ENCODE measurements at regions not wholly inside any gene's neighbourhood (a gene's known extent, or its start where the extent isn't known, plus 50 kb on each side); places are given as distances from the start of the nearest gene placed in this dataset.

- 70 to 80% (median 79%) methylated on average over 8 of the region's 8 CpGs for WGBS, 3 donors
- H3K4me3 ChIP-seq (ENCODE audit: low read depth in 1 of 3, low read length in 3 of 3), result no peak overlapping the region
- peaks cover 0 to 2% of the 10 kb centered on the region in 2 donors for H3K9me3 ChIP-seq (ENCODE audit: control insufficient read depth in 2 of 2, insufficient read depth in 1 of 2, low read depth in 1 of 2, low read length in 1 of 2)
- no peaks in the 10 kb centered on the region for H3K4me1 ChIP-seq (ENCODE audit: control insufficient read depth in 3 of 3, insufficient read depth in 2 of 3, low read depth in 1 of 3, low read length in 2 of 3)
- H3K36me3 ChIP-seq (ENCODE audit: control insufficient read depth in 3 of 3, insufficient read depth in 2 of 3, low read depth in 1 of 3, low read length in 3 of 3), result no peaks in the 10 kb centered on the region
- H3K27me3 ChIP-seq (ENCODE audit: control insufficient read depth in 3 of 3, insufficient read depth in 3 of 3, low read length in 3 of 3), result peaks cover 0 to 1% (median 0%) of the 10 kb centered on the region in 3 donors
- FAIRE-seq (no peak), DNase-seq (no peak)
- H3K27ac ChIP-seq (ENCODE audit: low read depth in 1 of 3, low read length in 2 of 3), result no peak overlapping the region
Measured at GRCh38 chr5:3401635-3402034, 194.0 kb upstream of the IRX1 start.

- H3K9me3 ChIP-seq (ENCODE audit: control insufficient read depth in 2 of 2, insufficient read depth in 1 of 2, low read depth in 1 of 2, low read length in 1 of 2), result no peaks in the 10 kb centered on the region
- FAIRE-seq (no peak), DNase-seq (no peak)
- 75 to 79% (median 75%) methylated on average over 8 of the region's 8 CpGs for WGBS, 3 donors
- no peaks in the 10 kb centered on the region for H3K36me3 ChIP-seq (ENCODE audit: control insufficient read depth in 3 of 3, insufficient read depth in 2 of 3, low read depth in 1 of 3, low read length in 3 of 3)
- H3K4me3 ChIP-seq (ENCODE audit: low read depth in 1 of 3, low read length in 3 of 3), result no peak overlapping the region
- no peak overlapping the region for H3K27ac ChIP-seq (ENCODE audit: low read depth in 1 of 3, low read length in 2 of 3)
- peaks cover 0 to 1% (median 0%) of the 10 kb centered on the region in 3 donors for H3K27me3 ChIP-seq (ENCODE audit: control insufficient read depth in 3 of 3, insufficient read depth in 3 of 3, low read length in 3 of 3)
- no peaks in the 10 kb centered on the region for H3K4me1 ChIP-seq (ENCODE audit: control insufficient read depth in 3 of 3, insufficient read depth in 2 of 3, low read depth in 1 of 3, low read length in 2 of 3)
Measured at GRCh38 chr5:3400659-3401058, 195.0 kb upstream of the IRX1 start.

- Histone ChIP-seq H3K4me1 (ENCODE audit: control insufficient read depth in 3 of 3, insufficient read depth in 2 of 3, low read depth in 1 of 3, low read length in 2 of 3) (no peaks in the 10 kb centered on the region), H3K9me3 (ENCODE audit: control insufficient read depth in 2 of 2, insufficient read depth in 1 of 2, low read depth in 1 of 2, low read length in 1 of 2) (no peaks in the 10 kb centered on the region), H3K27ac (ENCODE audit: low read depth in 1 of 3, low read length in 2 of 3) (no peak overlapping the region), H3K36me3 (ENCODE audit: control insufficient read depth in 3 of 3, insufficient read depth in 2 of 3, low read depth in 1 of 3, low read length in 3 of 3) (no peaks in the 10 kb centered on the region), H3K27me3 (ENCODE audit: control insufficient read depth in 3 of 3, insufficient read depth in 3 of 3, low read length in 3 of 3) (peaks cover 0 to 1% (median 0%) of the 10 kb centered on the region in 3 donors), H3K4me3 (ENCODE audit: low read depth in 1 of 3, low read length in 3 of 3) (no peak overlapping the region)
- 16 to 19% (median 17%) methylated on average over 12 of the region's 12 CpGs for WGBS, 3 donors
- FAIRE-seq (no peak), DNase-seq (no peak)
Measured at GRCh38 chr5:3394891-3395599, 200.6 kb upstream of the IRX1 start.

- no peak overlapping the region for H3K4me3 ChIP-seq (ENCODE audit: low read depth in 1 of 3, low read length in 3 of 3)
- H3K4me1 ChIP-seq (ENCODE audit: control insufficient read depth in 3 of 3, insufficient read depth in 2 of 3, low read depth in 1 of 3, low read length in 2 of 3), result no peaks in the 10 kb centered on the region
- no peak overlapping the region for H3K27ac ChIP-seq (ENCODE audit: low read depth in 1 of 3, low read length in 2 of 3)
- DNase-seq (no peak), FAIRE-seq (no peak)
- H3K36me3 ChIP-seq (ENCODE audit: control insufficient read depth in 3 of 3, insufficient read depth in 2 of 3, low read depth in 1 of 3, low read length in 3 of 3), result no peaks in the 10 kb centered on the region
- peaks cover 0 to 1% (median 0%) of the 10 kb centered on the region in 3 donors for H3K27me3 ChIP-seq (ENCODE audit: control insufficient read depth in 3 of 3, insufficient read depth in 3 of 3, low read length in 3 of 3)
- no peaks in the 10 kb centered on the region for H3K9me3 ChIP-seq (ENCODE audit: control insufficient read depth in 2 of 2, insufficient read depth in 1 of 2, low read depth in 1 of 2, low read length in 1 of 2)
- WGBS, 3 donors, result 53 to 66% (median 64%) methylated on average over 24 of the region's 24 CpGs
Measured at GRCh38 chr5:3393920-3394597, 201.6 kb upstream of the IRX1 start.

GRCh38 chr5:3393122-3393919, 202.3 kb upstream of the IRX1 start:
- Histone ChIP-seq H3K27me3 (ENCODE audit: control insufficient read depth in 3 of 3, insufficient read depth in 3 of 3, low read length in 3 of 3) (peaks cover 0 to 1% (median 0%) of the 10 kb centered on the region in 3 donors), H3K27ac (ENCODE audit: low read depth in 1 of 3, low read length in 2 of 3) (no peak overlapping the region), H3K4me3 (ENCODE audit: low read depth in 1 of 3, low read length in 3 of 3) (no peak overlapping the region), H3K9me3 (ENCODE audit: control insufficient read depth in 2 of 2, insufficient read depth in 1 of 2, low read depth in 1 of 2, low read length in 1 of 2) (no peaks in the 10 kb centered on the region), H3K36me3 (ENCODE audit: control insufficient read depth in 3 of 3, insufficient read depth in 2 of 3, low read depth in 1 of 3, low read length in 3 of 3) (no peaks in the 10 kb centered on the region), H3K4me1 (ENCODE audit: control insufficient read depth in 3 of 3, insufficient read depth in 2 of 3, low read depth in 1 of 3, low read length in 2 of 3) (no peaks in the 10 kb centered on the region)
- DNase-seq (no peak), FAIRE-seq (no peak)
- WGBS, 3 donors, result 79 to 87% (median 84%) methylated on average over 27 of the region's 27 CpGs

- Histone ChIP-seq H3K36me3 (ENCODE audit: control insufficient read depth in 3 of 3, insufficient read depth in 2 of 3, low read depth in 1 of 3, low read length in 3 of 3) (no peaks in the 10 kb centered on the region), H3K4me1 (ENCODE audit: control insufficient read depth in 3 of 3, insufficient read depth in 2 of 3, low read depth in 1 of 3, low read length in 2 of 3) (no peaks in the 10 kb centered on the region), H3K27ac (ENCODE audit: low read depth in 1 of 3, low read length in 2 of 3) (no peak overlapping the region), H3K27me3 (ENCODE audit: control insufficient read depth in 3 of 3, insufficient read depth in 3 of 3, low read length in 3 of 3) (peaks cover 0 to 1% (median 0%) of the 10 kb centered on the region in 3 donors), H3K4me3 (ENCODE audit: low read depth in 1 of 3, low read length in 3 of 3) (no peak overlapping the region), H3K9me3 (ENCODE audit: control insufficient read depth in 2 of 2, insufficient read depth in 1 of 2, low read depth in 1 of 2, low read length in 1 of 2) (no peaks in the 10 kb centered on the region)
- WGBS, 3 donors, result 83 to 95% (median 86%) methylated on average over 5 to 6 of the region's 6 CpGs
- FAIRE-seq (no peak), DNase-seq (no peak)
Measured at GRCh38 chr5:3392306-3392939, 203.2 kb upstream of the IRX1 start.

- no peaks in the 10 kb centered on the region for H3K4me1 ChIP-seq (ENCODE audit: control insufficient read depth in 3 of 3, insufficient read depth in 2 of 3, low read depth in 1 of 3, low read length in 2 of 3)
- FAIRE-seq (no peak), DNase-seq (no peak)
- no peaks in the 10 kb centered on the region for H3K36me3 ChIP-seq (ENCODE audit: control insufficient read depth in 3 of 3, insufficient read depth in 2 of 3, low read depth in 1 of 3, low read length in 3 of 3)
- H3K27me3 ChIP-seq (ENCODE audit: control insufficient read depth in 3 of 3, insufficient read depth in 3 of 3, low read length in 3 of 3), result no peaks in the 10 kb centered on the region
- 74 to 76% (median 74%) methylated on average over 7 of the region's 7 CpGs for WGBS, 3 donors
- H3K4me3 ChIP-seq (ENCODE audit: low read depth in 1 of 3, low read length in 3 of 3), result no peak overlapping the region
- no peak overlapping the region for H3K27ac ChIP-seq (ENCODE audit: low read depth in 1 of 3, low read length in 2 of 3)
- H3K9me3 ChIP-seq (ENCODE audit: control insufficient read depth in 2 of 2, insufficient read depth in 1 of 2, low read depth in 1 of 2, low read length in 1 of 2), result no peaks in the 10 kb centered on the region
Measured at GRCh38 chr5:3391210-3391609, 204.4 kb upstream of the IRX1 start.

- 71 to 83% (median 78%) methylated on average over 11 of the region's 11 CpGs for WGBS, 3 donors
- H3K4me3 ChIP-seq (ENCODE audit: low read depth in 1 of 3, low read length in 3 of 3), result no peak overlapping the region
- no peaks in the 10 kb centered on the region for H3K36me3 ChIP-seq (ENCODE audit: control insufficient read depth in 3 of 3, insufficient read depth in 2 of 3, low read depth in 1 of 3, low read length in 3 of 3)
- H3K9me3 ChIP-seq (ENCODE audit: control insufficient read depth in 2 of 2, insufficient read depth in 1 of 2, low read depth in 1 of 2, low read length in 1 of 2), result no peaks in the 10 kb centered on the region
- no peaks in the 10 kb centered on the region for H3K27me3 ChIP-seq (ENCODE audit: control insufficient read depth in 3 of 3, insufficient read depth in 3 of 3, low read length in 3 of 3)
- DNase-seq (no peak), FAIRE-seq (no peak)
- no peaks in the 10 kb centered on the region for H3K4me1 ChIP-seq (ENCODE audit: control insufficient read depth in 3 of 3, insufficient read depth in 2 of 3, low read depth in 1 of 3, low read length in 2 of 3)
- no peak overlapping the region for H3K27ac ChIP-seq (ENCODE audit: low read depth in 1 of 3, low read length in 2 of 3)
Measured at GRCh38 chr5:3389471-3390026, 206.1 kb upstream of the IRX1 start.

Measured in small intestine (tissue), 7 donors.